HUES6 (cell line): ENCODE measurements at regions not wholly inside any gene's neighbourhood (a gene's known extent, or its start where the extent isn't known, plus 50 kb on each side); places are given as distances from the start of the nearest gene placed in this dataset.

Experiments used
- H3K27ac ChIP-seq: 2 replicates; pipeline ENCODE4 v1.7.0; 2013; ENCODE audit warnings: low read depth, mild to moderate bottlenecking, low read length, inconsistent platforms
- H3K27me3 ChIP-seq: 2 replicates; pipeline ENCODE4 v1.6.1; 2013; ENCODE audit warnings: low read length; ENCODE audit not compliant: control insufficient read depth, insufficient read depth
- H3K36me3 ChIP-seq: 2 replicates; pipeline ENCODE4 v1.6.1; 2013; ENCODE audit warnings: low read length; ENCODE audit not compliant: control insufficient read depth, insufficient read depth
- H3K4me1 ChIP-seq: 2 replicates; pipeline ENCODE4 v1.6.1; 2013; ENCODE audit warnings: low read length; ENCODE audit not compliant: control insufficient read depth, insufficient read depth
- H3K4me3 ChIP-seq: 2 replicates; pipeline ENCODE4 v1.5.1; 2013; ENCODE audit warnings: low read depth, low read length
- H3K9ac ChIP-seq: one replicate; pipeline ENCODE4 v1.6.1; 2013; ENCODE audit warnings: mild to moderate bottlenecking, low read length
- H3K9me3 ChIP-seq: 2 replicates; pipeline ENCODE4 v1.6.1; 2013; ENCODE audit warnings: low read depth, low read length; ENCODE audit not compliant: control insufficient read depth, insufficient read depth

DNA sequence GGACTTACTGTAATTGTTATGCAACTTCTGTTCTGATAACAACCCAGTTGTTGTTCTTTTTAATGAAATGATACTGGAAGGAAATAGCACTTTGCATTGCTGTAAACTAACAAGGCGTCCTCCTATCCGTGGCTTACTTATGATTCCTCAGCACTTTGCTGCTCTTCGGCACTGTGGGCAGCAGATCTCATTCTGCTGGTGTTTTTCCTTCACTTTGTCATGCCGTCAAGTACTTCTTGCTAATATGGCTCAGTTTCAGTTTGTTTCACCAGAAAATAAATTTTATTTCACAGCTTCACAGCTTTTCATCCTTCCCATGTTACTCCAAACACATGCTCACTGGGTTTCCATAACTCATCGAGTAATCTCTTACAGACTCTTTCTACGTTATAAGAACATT is 289.3 kb downstream of the MEIS1 start:
- H3K9me3 ChIP-seq: no peaks in the 10 kb centered on the region
- no peak overlapping the region for H3K4me3 ChIP-seq
- H3K36me3 ChIP-seq: no peaks in the 10 kb centered on the region
- H3K4me1 ChIP-seq: peaks cover 3% of the 10 kb centered on the region; the same call in 1 of the 2 replicates
- no peak overlapping the region for H3K9ac ChIP-seq
- H3K27ac ChIP-seq: no peak overlapping the region
- no peaks in the 10 kb centered on the region for H3K27me3 ChIP-seq

DNA sequence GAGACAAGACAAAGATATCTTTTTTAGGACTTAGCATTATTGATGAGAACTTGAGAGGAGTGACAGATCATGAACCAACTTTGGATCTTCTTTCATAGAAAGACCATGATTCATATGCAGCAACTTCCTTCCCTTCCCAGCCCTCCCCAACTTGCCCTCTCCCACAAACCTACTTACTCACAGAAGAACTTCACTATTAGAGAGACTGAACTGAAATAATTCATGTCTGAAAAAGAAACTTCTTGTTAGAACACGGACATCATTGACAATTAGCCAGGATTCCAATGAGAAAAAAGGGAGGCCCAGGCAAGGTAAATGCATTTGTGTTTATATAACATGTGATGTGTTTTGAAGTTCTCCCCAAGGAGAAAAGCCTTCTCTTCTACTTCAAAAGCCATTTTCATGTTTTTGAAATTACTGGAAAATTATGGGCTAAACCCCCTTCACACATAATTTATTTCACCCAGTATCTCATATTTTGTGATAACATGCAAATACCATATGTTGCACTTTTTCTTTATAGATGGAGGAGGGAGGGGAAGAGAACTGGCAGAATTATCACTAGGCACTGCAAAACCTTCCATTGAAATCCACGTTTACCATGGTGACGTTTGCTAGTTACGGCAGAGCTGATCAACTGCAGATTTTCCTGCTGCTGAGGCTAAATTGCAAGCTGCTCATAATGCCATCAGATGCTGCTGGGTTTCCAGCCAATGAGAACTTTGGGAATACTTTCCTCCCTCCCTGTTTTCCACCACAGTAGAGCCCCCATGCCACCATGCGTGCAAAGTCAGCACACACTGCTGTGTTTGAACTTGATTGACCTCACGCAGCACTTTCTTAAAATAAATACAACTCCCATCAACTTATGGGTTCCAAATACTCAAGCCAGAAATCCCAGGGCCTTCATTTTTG is 294.7 kb downstream of the MEIS1 start:
- H3K4me3 ChIP-seq: no peak overlapping the region
- H3K4me1 ChIP-seq: no peaks in the 10 kb centered on the region
- no peak overlapping the region for H3K9ac ChIP-seq

DNA sequence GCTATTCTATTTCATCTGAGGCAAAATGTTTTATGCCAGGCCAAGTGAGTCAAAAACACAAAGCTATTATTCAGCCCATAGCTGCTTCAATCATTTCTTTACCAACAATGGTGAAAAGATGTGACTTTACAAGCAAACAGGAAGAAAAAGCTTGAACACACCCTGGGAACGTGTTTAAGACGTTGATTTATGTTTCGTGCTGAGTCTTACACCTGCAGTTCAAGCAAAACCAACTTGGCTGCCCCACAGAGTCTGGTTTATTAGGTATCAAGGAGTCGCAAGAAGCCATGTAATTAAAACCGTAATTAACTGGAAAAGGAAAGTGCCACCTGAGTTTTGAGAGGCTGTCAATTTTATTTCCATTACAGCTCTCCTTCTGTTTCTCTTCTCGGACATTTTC is 295.5 kb downstream of the MEIS1 start:
- Histone ChIP-seq H3K36me3 (no peaks in the 10 kb centered on the region), H3K9ac (no peak overlapping the region), H3K9me3 (no peaks in the 10 kb centered on the region), H3K27me3 (no peaks in the 10 kb centered on the region), H3K4me3 (no peak overlapping the region), H3K27ac (no peak overlapping the region), H3K4me1 (no peaks in the 10 kb centered on the region)

More for the DNA sequence above, 294.7 kb downstream of the MEIS1 start:
- no peak overlapping the region for H3K27ac ChIP-seq
- H3K27me3 ChIP-seq: no peaks in the 10 kb centered on the region
- no peaks in the 10 kb centered on the region for H3K9me3 ChIP-seq
- no peaks in the 10 kb centered on the region for H3K36me3 ChIP-seq

DNA sequence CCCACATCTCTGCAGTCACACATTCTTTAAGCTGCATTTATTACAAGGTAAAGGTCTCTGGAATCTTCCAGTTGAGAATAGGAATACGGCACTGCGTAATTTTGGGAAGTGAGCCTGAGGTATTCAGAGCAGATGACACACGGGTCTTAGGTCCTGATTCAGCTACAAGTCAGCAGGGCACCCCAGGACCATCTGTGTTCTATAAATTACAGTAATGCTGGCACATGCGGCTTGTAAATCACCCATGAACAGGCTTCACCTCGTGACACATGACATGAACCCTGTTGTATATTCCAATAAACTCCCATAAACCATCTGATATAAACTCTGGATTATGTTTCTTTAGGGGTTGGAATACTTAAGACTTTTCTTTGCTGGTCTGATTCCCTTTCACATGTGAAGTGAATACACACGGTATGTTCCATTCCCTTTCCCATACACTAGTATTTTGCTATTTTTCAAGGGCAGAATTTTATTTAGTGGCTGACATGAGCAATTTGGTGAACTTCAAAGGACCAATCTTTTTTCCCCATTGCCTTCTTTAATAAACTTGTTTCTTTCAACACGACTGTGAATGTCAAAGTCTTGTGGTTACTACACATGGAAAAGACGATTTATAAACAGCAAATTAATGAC is 298.6 kb downstream of the MEIS1 start:
- H3K27me3 ChIP-seq: no peaks in the 10 kb centered on the region
- H3K4me3 ChIP-seq: no peak overlapping the region
- H3K9ac ChIP-seq: no peak overlapping the region
- H3K27ac ChIP-seq: no peak overlapping the region
- H3K4me1 ChIP-seq: no peaks in the 10 kb centered on the region
- peaks cover under 1% of the 10 kb centered on the region; the same call in 1 of the 2 replicates for H3K9me3 ChIP-seq
- H3K36me3 ChIP-seq: no peaks in the 10 kb centered on the region

DNA sequence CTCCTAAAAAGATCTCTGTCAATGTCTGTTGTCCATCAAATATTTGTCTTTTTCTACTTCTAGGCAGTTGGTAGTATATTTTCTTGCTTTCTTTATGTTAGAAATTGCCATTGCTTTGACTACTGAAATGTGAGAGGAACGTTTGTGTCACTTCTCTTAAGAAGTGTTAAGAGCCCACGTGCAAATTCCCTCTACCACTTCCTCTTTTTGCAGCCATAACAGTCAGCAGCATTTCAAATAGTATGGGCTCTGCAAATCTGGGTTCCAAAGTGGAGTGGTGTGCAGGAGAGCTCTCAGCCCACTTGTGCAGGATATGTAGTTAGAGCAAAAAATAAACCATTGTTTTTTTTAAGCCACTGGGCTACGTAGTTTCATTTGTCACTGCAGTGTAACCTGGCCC is 314.0 kb downstream of the MEIS1 start:
- no peaks in the 10 kb centered on the region for H3K27me3 ChIP-seq
- no peaks in the 10 kb centered on the region for H3K36me3 ChIP-seq
- H3K4me1 ChIP-seq: no peaks in the 10 kb centered on the region
- H3K27ac ChIP-seq: no peak overlapping the region
- H3K9me3 ChIP-seq: no peaks in the 10 kb centered on the region
- no peak overlapping the region for H3K4me3 ChIP-seq
- H3K9ac ChIP-seq: no peak overlapping the region

DNA sequence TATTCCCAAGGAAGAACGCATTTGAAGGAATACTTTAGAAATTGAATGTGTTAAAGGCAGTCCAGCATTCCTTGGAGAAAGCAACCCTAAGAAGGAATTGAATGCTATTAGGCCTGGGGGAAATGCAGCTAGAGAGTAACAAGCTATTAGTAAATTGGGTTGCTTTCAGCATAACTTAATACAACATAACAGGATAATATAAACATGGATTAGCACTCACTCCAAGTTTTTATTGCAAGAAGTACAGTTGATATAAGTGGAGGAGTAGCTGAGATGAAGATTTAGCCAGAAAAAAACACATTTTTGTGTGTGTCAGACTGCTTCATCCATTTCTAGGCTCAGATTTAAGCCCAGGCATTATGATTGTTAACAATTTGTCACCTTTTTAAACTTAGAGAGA is 314.6 kb downstream of the MEIS1 start:
- H3K36me3 ChIP-seq: no peaks in the 10 kb centered on the region
- H3K27me3 ChIP-seq: no peaks in the 10 kb centered on the region
- H3K9ac ChIP-seq: no peak overlapping the region
- H3K27ac ChIP-seq: no peak overlapping the region
- no peaks in the 10 kb centered on the region for H3K4me1 ChIP-seq
- no peak overlapping the region for H3K4me3 ChIP-seq
- H3K9me3 ChIP-seq: no peaks in the 10 kb centered on the region

DNA sequence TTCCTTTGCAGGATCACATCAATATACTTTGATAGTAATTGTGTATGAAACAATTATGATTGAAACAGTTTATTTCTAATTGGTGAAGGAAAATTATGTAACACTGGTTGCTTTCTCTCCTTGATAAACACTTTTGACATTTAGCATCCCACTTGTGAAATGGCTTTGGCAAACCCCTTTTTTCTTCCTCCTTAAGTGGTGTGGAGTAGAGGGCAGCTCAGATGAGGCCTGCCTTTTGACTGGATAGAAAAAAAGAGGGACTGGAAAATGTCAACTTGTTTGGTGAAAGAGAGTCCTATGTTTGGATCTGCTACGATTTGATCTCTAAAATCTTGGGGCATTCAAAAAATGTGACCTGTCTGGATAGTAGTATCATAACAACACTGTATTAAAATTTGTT is 318.3 kb downstream of the MEIS1 start:
- Histone ChIP-seq H3K9me3 (no peaks in the 10 kb centered on the region), H3K27ac (no peak overlapping the region), H3K4me3 (no peak overlapping the region), H3K27me3 (no peaks in the 10 kb centered on the region), H3K36me3 (no peaks in the 10 kb centered on the region), H3K9ac (no peak overlapping the region), H3K4me1 (peaks cover 7% of the 10 kb centered on the region; the same call in 1 of the 2 replicates)

DNA sequence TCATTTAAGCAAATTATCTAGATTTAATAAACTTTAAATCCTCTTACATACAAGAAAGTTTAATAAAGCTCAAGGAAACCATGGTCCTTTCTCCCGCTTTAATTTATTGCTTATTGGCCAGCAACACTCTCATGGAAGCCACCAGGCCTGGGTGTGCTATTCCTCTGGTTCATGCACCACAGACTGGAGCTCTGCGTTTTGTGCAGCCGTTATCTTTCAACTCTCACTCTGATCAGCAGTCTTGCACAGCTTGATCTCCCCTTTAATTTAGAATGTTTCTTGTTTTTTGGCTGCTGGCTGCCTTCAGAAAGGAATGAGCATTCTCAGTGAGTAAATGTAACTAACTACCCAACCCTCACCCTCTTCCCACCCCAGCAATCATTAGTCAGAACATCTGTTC is 318.7 kb downstream of the MEIS1 start:
- Histone ChIP-seq H3K27me3 (no peaks in the 10 kb centered on the region), H3K9me3 (no peaks in the 10 kb centered on the region), H3K4me1 (peaks cover 7% of the 10 kb centered on the region; the same call in 1 of the 2 replicates), H3K36me3 (no peaks in the 10 kb centered on the region), H3K27ac (no peak overlapping the region), H3K4me3 (no peak overlapping the region), H3K9ac (no peak overlapping the region)

DNA sequence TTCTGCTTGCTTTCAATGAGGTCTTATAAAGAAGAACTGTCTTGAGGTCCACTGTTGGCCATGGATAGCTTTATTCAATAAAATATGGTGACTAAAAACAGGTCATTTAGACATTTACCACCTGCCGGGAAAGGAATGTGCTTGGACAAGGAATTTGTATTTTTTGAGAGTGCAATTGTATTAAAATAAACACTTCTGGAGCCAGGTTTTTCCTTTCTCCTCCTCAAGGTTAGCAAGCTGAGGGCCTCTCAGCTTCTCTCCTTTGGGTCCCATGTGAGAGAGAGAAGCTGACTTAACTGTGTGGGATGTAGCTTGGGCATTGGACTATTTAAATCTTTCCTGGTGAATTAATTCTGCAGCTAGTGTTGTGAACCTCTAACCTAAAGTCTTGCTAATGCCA is 321.0 kb downstream of the MEIS1 start:
- Histone ChIP-seq H3K27ac (0 out of 2 replicates have a peak overlapping the region, but pooled peaks have one; percentile 26), H3K9me3 (no peaks in the 10 kb centered on the region)

DNA sequence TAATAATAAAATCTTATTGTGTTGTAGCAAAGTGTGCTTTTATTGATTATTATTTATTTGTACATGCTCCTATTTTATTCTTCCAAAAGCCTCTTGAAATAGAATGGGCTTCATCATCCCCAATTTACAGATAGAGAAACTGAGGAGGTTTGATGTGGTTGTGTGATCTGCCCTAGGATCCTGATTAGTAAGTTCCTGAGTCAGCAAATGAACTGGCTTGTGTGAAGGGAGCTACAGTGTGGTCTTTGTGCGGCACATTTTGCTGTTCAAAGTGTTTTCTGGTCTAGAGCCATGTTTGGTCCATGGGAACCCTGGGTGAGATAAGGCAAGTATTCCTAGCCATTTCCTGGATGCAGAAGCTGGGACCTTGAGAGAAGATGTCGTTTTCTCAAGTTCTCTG is 326.9 kb downstream of the MEIS1 start:
- Histone ChIP-seq H3K4me3 (no peak overlapping the region), H3K9ac (no peak overlapping the region), H3K9me3 (no peaks in the 10 kb centered on the region), H3K36me3 (no peaks in the 10 kb centered on the region), H3K27me3 (no peaks in the 10 kb centered on the region), H3K4me1 (no peaks in the 10 kb centered on the region), H3K27ac (no peak overlapping the region)

More for the DNA sequence above, 321.0 kb downstream of the MEIS1 start:
- peaks cover 7% of the 10 kb centered on the region; the same call in 1 of the 2 replicates for H3K4me1 ChIP-seq
- no peak overlapping the region for H3K4me3 ChIP-seq
- H3K27me3 ChIP-seq: no peaks in the 10 kb centered on the region
- H3K9ac ChIP-seq: no peak overlapping the region
- H3K36me3 ChIP-seq: no peaks in the 10 kb centered on the region

DNA sequence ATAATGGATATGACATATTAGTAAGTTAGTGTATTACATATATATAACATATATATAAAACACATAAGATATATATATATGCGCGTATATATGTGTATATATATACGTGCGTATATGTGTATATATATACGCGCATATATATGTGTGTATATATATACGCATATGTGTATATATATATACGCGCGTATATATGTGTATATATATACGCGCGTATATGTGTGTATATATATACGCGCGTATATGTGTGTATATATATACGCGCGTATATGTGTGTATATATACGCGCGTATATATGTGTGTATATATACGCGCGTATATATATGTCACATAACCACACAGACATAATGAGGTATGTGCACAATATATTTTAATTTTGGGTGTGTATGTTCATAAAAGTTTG is 327.8 kb downstream of the MEIS1 start:
- H3K27ac ChIP-seq: no peak overlapping the region
- H3K27me3 ChIP-seq: no peaks in the 10 kb centered on the region
- no peaks in the 10 kb centered on the region for H3K9me3 ChIP-seq
- H3K4me3 ChIP-seq: no peak overlapping the region
- no peak overlapping the region for H3K9ac ChIP-seq
- H3K4me1 ChIP-seq: no peaks in the 10 kb centered on the region
- no peaks in the 10 kb centered on the region for H3K36me3 ChIP-seq
